ENCODE measurements at regions not wholly inside any gene's neighbourhood (a gene's known extent, or its start where the extent isn't known, plus 50 kb on each side); places are given as distances from the start of the nearest gene placed in this dataset.
"Not testable (repeated sequence)": the region's sequence is repeated elsewhere in the genome, so short reads cannot be mapped to it uniquely, and the experiment has no call there.

GRCh38 chr19:28602675-28603298 lies 610.2 kb downstream of the UQCRFS1 start:
- no peak for DNase-seq (ENCODE audit: low read depth, low spot score)

GRCh38 chr19:28601723-28602440 lies 611.1 kb downstream of the UQCRFS1 start:
- DNase-seq (ENCODE audit: low read depth, low spot score) = no peak

GRCh38 chr19:28598861-28599260 lies 614.1 kb downstream of the UQCRFS1 start:
- DNase-seq (ENCODE audit: low read depth, low spot score) = no peak

GRCh38 chr19:28596561-28597071 lies 616.3 kb downstream of the UQCRFS1 start:
- DNase-seq (ENCODE audit: low read depth, low spot score) = no peak

GRCh38 chr19:28595722-28596480 lies 617.0 kb downstream of the UQCRFS1 start:
- DNase-seq (ENCODE audit: low read depth, low spot score) = no peak

GRCh38 chr19:28594737-28595136 lies 618.2 kb downstream of the UQCRFS1 start:
- DNase-seq (ENCODE audit: low read depth, low spot score) = no peak

GRCh38 chr19:28589991-28590411 lies 623.0 kb downstream of the UQCRFS1 start:
- not testable (repeated sequence) for DNase-seq (ENCODE audit: low read depth, low spot score)

GRCh38 chr19:28586474-28586873 lies 626.5 kb downstream of the UQCRFS1 start:
- no peak for DNase-seq (ENCODE audit: low read depth, low spot score)

- no peak for DNase-seq (ENCODE audit: low read depth, low spot score)
These were observed 627.2 kb downstream of the UQCRFS1 start for GRCh38 chr19:28585796-28586195.

GRCh38 chr19:28583713-28584112 lies 629.2 kb downstream of the UQCRFS1 start:
- DNase-seq (ENCODE audit: low read depth, low spot score) = no peak

- no peak for DNase-seq (ENCODE audit: low read depth, low spot score)
These were observed 629.7 kb downstream of the UQCRFS1 start for GRCh38 chr19:28583242-28583641.

GRCh38 chr19:28582796-28583195 lies 630.2 kb downstream of the UQCRFS1 start:
- no peak for DNase-seq (ENCODE audit: low read depth, low spot score)

- no peak for DNase-seq (ENCODE audit: low read depth, low spot score)
These were observed 630.6 kb downstream of the UQCRFS1 start for GRCh38 chr19:28582344-28582743.

- DNase-seq (ENCODE audit: low read depth, low spot score) = no peak
These were observed 631.5 kb downstream of the UQCRFS1 start for GRCh38 chr19:28581468-28581770.

- DNase-seq (ENCODE audit: low read depth, low spot score) = no peak
These were observed 634.0 kb downstream of the UQCRFS1 start for GRCh38 chr19:28578786-28579505.

GRCh38 chr19:28578208-28578607 lies 634.7 kb downstream of the UQCRFS1 start:
- DNase-seq (ENCODE audit: low read depth, low spot score) = no peak

- no peak for DNase-seq (ENCODE audit: low read depth, low spot score)
These were observed 635.3 kb downstream of the UQCRFS1 start for GRCh38 chr19:28577666-28578065.

- no peak for DNase-seq (ENCODE audit: low read depth, low spot score)
These were observed 635.7 kb downstream of the UQCRFS1 start for GRCh38 chr19:28577233-28577632.

- no peak for DNase-seq (ENCODE audit: low read depth, low spot score)
These were observed 637.1 kb downstream of the UQCRFS1 start for GRCh38 chr19:28575816-28576215.

GRCh38 chr19:28575312-28575711 lies 637.6 kb downstream of the UQCRFS1 start:
- not testable (repeated sequence) for DNase-seq (ENCODE audit: low read depth, low spot score)

GRCh38 chr19:28574212-28574611 lies 638.7 kb downstream of the UQCRFS1 start:
- no peak for DNase-seq (ENCODE audit: low read depth, low spot score)

Measured in iPS DF 19.7 (cell line).